Superior temporal gyrus (tissue), 1 donor: ENCODE measurements at regions not wholly inside any gene's neighbourhood (a gene's known extent, or its start where the extent isn't known, plus 50 kb on each side); places are given as distances from the start of the nearest gene placed in this dataset.
"Not testable (repeated sequence)": the region's sequence is repeated elsewhere in the genome, so short reads cannot be mapped to it uniquely, and the experiment has no call there.

Experiments used
- DNase-seq: peaks from one replicate; pipeline ENCODE4 v3.0.0-alpha.2; 2016; ENCODE audit errors: extremely low spot score

GRCh38 chr9:104195142-104195541 lies 101.0 kb downstream of the SMC2 start:
- not testable (repeated sequence) for DNase-seq

- DNase-seq = no peak
Measured at GRCh38 chr9:104200456-104200994, 106.4 kb downstream of the SMC2 start.

- no peak for DNase-seq
Measured at GRCh38 chr9:104206766-104207165, 112.7 kb downstream of the SMC2 start.

- DNase-seq = no peak
Measured at GRCh38 chr9:104209387-104209786, 115.3 kb downstream of the SMC2 start.

- no peak for DNase-seq
Measured at GRCh38 chr9:104227108-104227507, 133.0 kb downstream of the SMC2 start.

GRCh38 chr9:104232781-104233341 lies 138.8 kb downstream of the SMC2 start:
- no peak for DNase-seq

GRCh38 chr9:104233366-104233765 lies 139.3 kb downstream of the SMC2 start:
- DNase-seq = no peak

GRCh38 chr9:104234632-104235337 lies 140.7 kb downstream of the SMC2 start:
- DNase-seq = not testable (repeated sequence)

GRCh38 chr9:104235347-104236120 lies 141.4 kb downstream of the SMC2 start:
- DNase-seq = not testable (repeated sequence)

GRCh38 chr9:104238668-104239067 lies 144.6 kb downstream of the SMC2 start:
- no peak for DNase-seq

GRCh38 chr9:104240890-104241289 lies 146.8 kb downstream of the SMC2 start:
- no peak for DNase-seq

GRCh38 chr9:104245925-104246324 lies 151.8 kb downstream of the SMC2 start:
- no peak for DNase-seq

GRCh38 chr9:104247899-104248460 lies 153.9 kb downstream of the SMC2 start:
- DNase-seq = no peak

- no peak for DNase-seq
Measured at GRCh38 chr9:104256031-104256695, 162.1 kb downstream of the SMC2 start.

GRCh38 chr9:104256696-104257062 lies 162.6 kb downstream of the SMC2 start:
- no peak for DNase-seq

GRCh38 chr9:104258296-104259011 lies 164.3 kb downstream of the SMC2 start:
- DNase-seq = no peak

GRCh38 chr9:104260004-104260403 lies 165.9 kb downstream of the SMC2 start:
- no peak for DNase-seq

- DNase-seq = no peak
Measured at GRCh38 chr9:104263942-104264341, 169.8 kb downstream of the SMC2 start.

- no peak for DNase-seq
Measured at GRCh38 chr9:104264431-104264830, 170.3 kb downstream of the SMC2 start.

GRCh38 chr9:104269374-104269773 lies 175.3 kb downstream of the SMC2 start:
- no peak for DNase-seq
